ENCODE measurements at regions not wholly inside any gene's neighbourhood (a gene's known extent, or its start where the extent isn't known, plus 50 kb on each side); places are given as distances from the start of the nearest gene placed in this dataset.
"Not testable (repeated sequence)": the region's sequence is repeated elsewhere in the genome, so short reads cannot be mapped to it uniquely, and the experiment has no call there.

DNA sequence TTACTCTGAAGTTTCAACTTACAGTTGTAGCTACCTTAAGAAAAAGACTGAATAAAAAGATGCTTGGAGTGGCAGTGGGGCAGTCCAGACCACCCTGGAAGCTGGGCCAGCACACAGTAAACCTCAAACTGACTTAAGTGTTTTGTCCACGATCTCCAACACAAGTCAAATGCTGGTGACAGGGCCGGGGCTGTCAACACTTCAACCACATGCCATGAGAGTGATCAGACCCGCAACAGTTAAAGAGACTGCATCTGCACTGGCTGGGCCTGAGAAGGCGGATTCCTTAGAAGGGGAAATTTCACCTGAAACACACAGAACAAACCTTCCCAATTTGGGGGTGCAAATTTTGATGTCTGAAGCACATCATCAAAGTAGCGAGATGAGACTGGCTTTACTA lies 223.5 kb upstream of the CAND1 start:
- Histone ChIP-seq H3K9me3 (no peaks in the 10 kb centered on the region), H3K4me3 (no peak overlapping the region), H3K27me3 (no peaks in the 10 kb centered on the region), H3K4me1 (no peaks in the 10 kb centered on the region), H3K27ac (no peak overlapping the region), H3K36me3 (no peaks in the 10 kb centered on the region)
- FAIRE-seq: no peak
- no peak for DNase-seq
- 91 to 96% methylated on average over 5 of the region's 5 CpGs for WGBS, 2 donors
- intact Hi-C loops (cut with DNase I): no loop called here
- ATAC-seq: no peak
- TF ChIP-seq, protein P1, sequence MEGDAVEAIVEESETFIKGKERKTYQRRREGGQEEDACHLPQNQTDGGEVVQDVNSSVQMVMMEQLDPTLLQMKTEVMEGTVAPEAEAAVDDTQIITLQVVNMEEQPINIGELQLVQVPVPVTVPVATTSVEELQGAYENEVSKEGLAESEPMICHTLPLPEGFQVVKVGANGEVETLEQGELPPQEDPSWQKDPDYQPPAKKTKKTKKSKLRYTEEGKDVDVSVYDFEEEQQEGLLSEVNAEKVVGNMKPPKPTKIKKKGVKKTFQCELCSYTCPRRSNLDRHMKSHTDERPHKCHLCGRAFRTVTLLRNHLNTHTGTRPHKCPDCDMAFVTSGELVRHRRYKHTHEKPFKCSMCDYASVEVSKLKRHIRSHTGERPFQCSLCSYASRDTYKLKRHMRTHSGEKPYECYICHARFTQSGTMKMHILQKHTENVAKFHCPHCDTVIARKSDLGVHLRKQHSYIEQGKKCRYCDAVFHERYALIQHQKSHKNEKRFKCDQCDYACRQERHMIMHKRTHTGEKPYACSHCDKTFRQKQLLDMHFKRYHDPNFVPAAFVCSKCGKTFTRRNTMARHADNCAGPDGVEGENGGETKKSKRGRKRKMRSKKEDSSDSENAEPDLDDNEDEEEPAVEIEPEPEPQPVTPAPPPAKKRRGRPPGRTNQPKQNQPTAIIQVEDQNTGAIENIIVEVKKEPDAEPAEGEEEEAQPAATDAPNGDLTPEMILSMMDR (IDR thresholded peaks at IDR 0.05): no peak

DNA sequence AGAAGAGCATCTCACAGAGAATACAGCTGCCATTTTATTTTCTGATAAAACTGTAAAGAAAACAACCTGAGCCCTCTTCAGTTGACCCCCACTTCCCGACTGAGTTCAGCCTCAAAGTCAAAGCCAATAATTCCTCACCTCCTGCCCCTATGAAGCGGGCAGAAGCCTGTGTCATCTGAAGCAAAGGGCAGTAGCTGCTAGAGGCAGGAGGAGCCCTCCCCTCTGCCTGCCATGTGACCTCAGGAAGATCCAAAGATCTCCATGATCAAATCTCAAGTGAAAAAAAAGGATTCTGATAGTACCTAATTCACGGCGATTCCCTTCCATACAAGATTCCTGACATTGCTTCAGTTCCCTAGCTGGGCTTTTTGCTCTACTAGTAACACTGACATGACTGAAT lies 223.1 kb upstream of the CAND1 start:
- Histone ChIP-seq H3K4me3 (no peak overlapping the region), H3K27me3 (no peaks in the 10 kb centered on the region), H3K9me3 (no peaks in the 10 kb centered on the region), H3K36me3 (no peaks in the 10 kb centered on the region), H3K27ac (no peak overlapping the region), H3K4me1 (no peaks in the 10 kb centered on the region)
- DNase-seq (no peak), FAIRE-seq (no peak), ATAC-seq (no peak)
- WGBS, 2 donors: 83 to 86% methylated on average over 4 of the region's 4 CpGs
- TF ChIP-seq, protein P1 (IDR thresholded peaks at IDR 0.05): no peak
- intact Hi-C loops (cut with DNase I): no loop called here

DNA sequence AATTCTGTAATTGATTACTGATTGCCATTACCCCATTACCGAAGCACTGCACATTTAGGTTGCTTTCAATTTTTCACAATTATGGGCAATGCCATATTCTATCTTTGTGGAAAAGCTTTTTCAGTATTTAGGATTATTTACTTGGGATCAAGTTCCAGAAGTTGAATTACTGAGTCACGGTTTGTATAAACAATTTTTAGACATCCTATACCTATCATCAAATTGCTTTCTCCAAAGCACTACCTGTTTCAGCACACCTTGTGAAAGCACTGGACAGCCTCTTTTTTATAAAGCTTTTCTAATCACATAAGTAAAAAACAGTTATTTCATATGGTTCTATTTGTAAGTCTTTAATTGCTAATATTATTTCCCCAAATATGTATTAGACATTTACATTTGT lies 221.5 kb upstream of the CAND1 start:
- FAIRE-seq: no peak
- WGBS, 2 donors: 82 to 85% methylated on average over 2 of the region's 2 CpGs
- no peak for ATAC-seq
- H3K4me3 ChIP-seq: no peak overlapping the region
- no peaks in the 10 kb centered on the region for H3K36me3 ChIP-seq
- H3K27me3 ChIP-seq: no peaks in the 10 kb centered on the region
- H3K9me3 ChIP-seq: no peaks in the 10 kb centered on the region
- no peak overlapping the region for H3K27ac ChIP-seq
- H3K4me1 ChIP-seq: no peaks in the 10 kb centered on the region
- DNase-seq: no peak
- intact Hi-C loops (cut with DNase I): no loop called here
- TF ChIP-seq, protein P1 (IDR thresholded peaks at IDR 0.05): no peak

DNA sequence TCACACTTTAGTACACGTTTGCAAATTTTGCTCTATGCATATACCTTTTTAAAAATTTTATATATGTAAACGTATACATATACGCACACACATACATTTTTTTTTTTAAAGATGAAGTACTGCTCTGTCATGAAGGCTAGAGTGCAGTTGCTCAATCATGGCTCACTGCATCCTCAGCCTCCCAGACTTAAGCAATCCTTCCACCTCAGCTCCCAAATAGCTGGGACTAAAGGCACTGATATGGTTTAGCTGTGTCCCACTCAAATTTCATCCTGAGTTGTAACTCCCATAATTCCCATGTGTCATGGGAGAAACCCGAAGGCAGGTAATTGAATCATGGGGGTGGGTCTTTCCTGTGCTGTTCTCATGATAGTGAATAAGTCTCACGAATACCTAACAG lies 220.8 kb upstream of the CAND1 start:
- DNase-seq: no peak
- H3K36me3 ChIP-seq: no peaks in the 10 kb centered on the region
- WGBS, 2 donors: 91 to 92% methylated on average over 5 of the region's 5 CpGs
- TF ChIP-seq, protein P1 (IDR thresholded peaks at IDR 0.05): no peak
- no peaks in the 10 kb centered on the region for H3K27me3 ChIP-seq
- no peaks in the 10 kb centered on the region for H3K9me3 ChIP-seq
- FAIRE-seq: no peak
- H3K4me1 ChIP-seq: no peaks in the 10 kb centered on the region
- intact Hi-C loops (cut with DNase I): no loop called here
- H3K4me3 ChIP-seq: no peak overlapping the region
- no peak for ATAC-seq
- H3K27ac ChIP-seq: no peak overlapping the region

DNA sequence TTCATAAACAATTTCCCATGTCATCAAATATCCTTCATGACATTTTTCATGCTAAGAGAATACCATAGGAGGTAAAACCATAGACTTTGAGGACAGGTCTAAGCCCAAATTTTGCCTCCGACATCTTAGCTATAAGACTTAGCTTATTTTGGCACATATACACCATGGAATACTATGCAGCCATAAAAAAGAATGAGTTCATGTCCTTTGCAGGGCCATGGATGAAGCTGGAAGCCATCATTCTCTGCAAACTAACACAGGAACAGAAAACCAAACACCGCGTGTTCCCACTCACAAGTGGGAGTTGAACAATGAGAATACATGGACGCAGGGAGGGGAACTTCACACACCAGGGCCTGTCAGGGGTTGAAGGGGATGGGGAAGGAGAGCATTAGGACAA lies 220.0 kb upstream of the CAND1 start:
- WGBS, 2 donors: 73 to 74% methylated on average over 4 of the region's 4 CpGs

DNA sequence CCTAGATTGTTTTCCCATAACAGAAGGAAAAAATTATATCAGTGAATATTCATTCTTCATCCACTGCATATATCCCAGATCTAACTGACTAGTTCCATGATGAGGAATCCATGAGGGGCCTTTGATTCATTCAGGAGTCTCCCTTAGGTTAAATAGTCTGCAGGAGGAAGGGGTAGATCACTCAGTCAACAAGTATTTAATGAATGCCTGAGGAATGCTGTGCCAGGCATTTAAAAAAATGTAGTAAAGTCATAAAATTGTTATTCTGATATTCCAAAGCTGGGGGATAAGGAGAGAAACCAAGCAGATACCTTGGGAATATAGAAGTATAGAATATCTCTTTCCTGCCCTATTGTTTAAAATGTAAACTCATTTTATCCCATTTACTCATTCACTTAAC lies 216.2 kb upstream of the CAND1 start:
- H3K27ac ChIP-seq: no peak overlapping the region
- no peaks in the 10 kb centered on the region for H3K4me1 ChIP-seq
- ATAC-seq: no peak
- no peaks in the 10 kb centered on the region for H3K36me3 ChIP-seq
- no peaks in the 10 kb centered on the region for H3K9me3 ChIP-seq
- intact Hi-C loops (cut with DNase I): no loop called here
- FAIRE-seq: no peak
- H3K4me3 ChIP-seq: no peak overlapping the region
- TF ChIP-seq, protein P1 (IDR thresholded peaks at IDR 0.05): no peak
- no peak for DNase-seq
- H3K27me3 ChIP-seq: no peaks in the 10 kb centered on the region

More for the DNA sequence above, 220.0 kb upstream of the CAND1 start:
- ATAC-seq; H3K4me3 ChIP-seq; H3K27ac ChIP-seq; FAIRE-seq; DNase-seq; H3K36me3 ChIP-seq; intact Hi-C loops (cut with DNase I); H3K4me1 ChIP-seq; H3K9me3 ChIP-seq; H3K27me3 ChIP-seq: not testable (repeated sequence)
